ENCODE measurements at regions not wholly inside any gene's neighbourhood (a gene's known extent, or its start where the extent isn't known, plus 50 kb on each side); places are given as distances from the start of the nearest gene placed in this dataset.

DNA sequence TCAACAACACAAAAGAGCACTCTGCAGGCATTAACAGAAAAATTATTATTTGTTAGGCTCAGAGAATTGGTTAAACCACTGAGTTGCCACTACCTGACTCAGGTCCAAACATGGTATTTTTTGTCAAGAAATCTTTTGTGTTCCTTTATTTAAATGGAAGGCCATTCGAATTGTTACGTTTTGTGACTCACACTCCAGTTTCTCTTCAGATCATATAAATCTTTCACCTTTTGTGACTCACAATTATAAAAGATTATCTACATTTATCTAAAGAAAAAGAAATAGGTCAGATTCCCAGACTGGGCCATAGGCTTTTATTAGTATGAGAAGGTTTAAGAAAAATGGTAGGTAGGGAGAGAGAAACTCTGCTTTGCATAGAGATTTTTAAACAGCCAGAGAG lies 669.8 kb downstream of the GALC start:
- Histone ChIP-seq H2BK120ac (ENCODE audit: low read depth, low read length) (no peak overlapping the region), H2BK20ac (ENCODE audit: low read depth, low read length) (no peak overlapping the region), H3K9me3 (ENCODE audit: control insufficient read depth, insufficient read depth, low read length) (no peaks in the 10 kb centered on the region; the same call in 1 of the 2 replicates), H4K5ac (ENCODE audit: low read depth, low read length) (no peak overlapping the region), H2AFZ (replicated peaks; ENCODE audit: low read length, poor library complexity) (no peak overlapping the region), H3K56ac (ENCODE audit: extremely low read depth, insufficient read depth, low read length) (no peak overlapping the region), H3K23ac (ENCODE audit: low read depth, low read length) (no peak overlapping the region), H4K8ac (ENCODE audit: low read depth in 2 of 2, low read length in 2 of 2) (no peak overlapping the region), H3K18ac (ENCODE audit: low read depth, low read length) (no peak overlapping the region), H3K4me3 (ENCODE audit: insufficient read depth, low read depth, low read length) (no peak overlapping the region), H4K91ac (ENCODE audit: insufficient read depth, low read depth, low read length) (no peak overlapping the region), H3K36me3 (ENCODE audit: control insufficient read depth, insufficient read depth, low read length) (no peaks in the 10 kb centered on the region), H3K79me1 (ENCODE audit: low read depth in 1 of 2, low read length in 2 of 2) (no peaks in the 10 kb centered on the region), H2AK5ac (ENCODE audit: low read depth, low read length) (no peak overlapping the region), H3K4me1 (ENCODE audit: control insufficient read depth, insufficient read depth, low read length) (no peaks in the 10 kb centered on the region), H3K14ac (replicated peaks; ENCODE audit: low read depth, low read length) (no peak overlapping the region), H2AK9ac (replicated peaks; ENCODE audit: low read depth, low read length, poor library complexity) (no peak overlapping the region), H2BK15ac (ENCODE audit: low read depth, low read length) (no peak overlapping the region), H4K20me1 (ENCODE audit: insufficient read depth, low read length) (no peaks in the 10 kb centered on the region), H3K4me2 (ENCODE audit: low read depth, low read length) (no peak overlapping the region), H3K27ac (ENCODE audit: insufficient read depth, low read length) (no peak overlapping the region), H3K27me3 (ENCODE audit: control insufficient read depth, insufficient read depth, low read length) (no peaks in the 10 kb centered on the region), H3K9me1 (ENCODE audit: insufficient read depth, low read length) (no peaks in the 10 kb centered on the region), H3K4ac (ENCODE audit: low read depth, low read length) (no peak overlapping the region), H3K9ac (ENCODE audit: low read depth, low read length) (no peak overlapping the region), H2BK5ac (ENCODE audit: low read depth, low read length, poor library complexity, severe bottlenecking) (no peak overlapping the region)
- ChIA-PET CTCF (no interaction called here), POLR2A (ENCODE audit: unreplicated experiment) (no interaction called here)
- BruUV-seq (replicated peaks) = no TSS peak
- intact Hi-C loops (cut with micrococcal nuclease) = no loop called here
- ATAC-seq (ENCODE audit: low read depth) (no peak), DNase-seq (no peak)
- no CpG with 5 or more reads among the region's 2 CpGs for WGBS, 2 experiments (ENCODE audit: extremely low coverage in 2 of 2, insufficient read length in 1 of 2)
- dilution Hi-C loops (cut with HindIII; ENCODE audit: low sequenced_read_pairs, unreplicated experiment) = no loop called here
- in situ Hi-C loops (cut with MboI; ENCODE audit: low sequenced_read_pairs) = no loop called here
- TF ChIP-seq MXI1 (IDR thresholded peaks at IDR 0.05; ENCODE audit: borderline replicate concordance, low read depth, low read length) = no peak

All from IMR-90 (cell line).